Activated T-helper 2 cell treated with anti-CD3 and anti-CD28 coated beads, Interferon-gamma antibody, Interleukin-2, Interleukin-4, amounts not matched to agents 10 μg/mL and 5 μg/mL and 100 μg/mL, durations not matched to agents 14 hours and 24 hours and 36 hours (primary cell): ENCODE measurements at regions not wholly inside any gene's neighbourhood (a gene's known extent, or its start where the extent isn't known, plus 50 kb on each side); places are given as distances from the start of the nearest gene placed in this dataset.

Experiments
- DNase-seq: peaks from one replicate; pipeline ENCODE4 v3.0.0; 2021; ENCODE audit warnings: low spot score
- H3K27ac Mint-ChIP-seq: one replicate; pipeline ENCODE4 v1.8.0; 2021; ENCODE audit warnings: mixed read lengths
- H3K27me3 Mint-ChIP-seq: one replicate; pipeline ENCODE4 v1.8.0; 2021; ENCODE audit warnings: low read depth, mixed read lengths
- H3K36me3 Mint-ChIP-seq: one replicate; pipeline ENCODE4 v1.8.0; 2021; ENCODE audit warnings: low read depth, mixed read lengths
- H3K4me1 Mint-ChIP-seq: one replicate; pipeline ENCODE4 v1.8.0; 2021; ENCODE audit warnings: low read depth, mixed read lengths
- H3K4me3 Mint-ChIP-seq: one replicate; pipeline ENCODE4 v1.8.0; 2021; ENCODE audit warnings: low read depth, mild to moderate bottlenecking, moderate library complexity, mixed read lengths
- H3K9me3 Mint-ChIP-seq: one replicate; pipeline ENCODE4 v1.8.0; 2021; ENCODE audit warnings: mixed read lengths
- intact Hi-C: fragments of 100-400 bp; cut with micrococcal nuclease; formaldehyde crosslinking; loops from one replicate; pipeline ENCODE4 v1.15.1; 2023

DNA sequence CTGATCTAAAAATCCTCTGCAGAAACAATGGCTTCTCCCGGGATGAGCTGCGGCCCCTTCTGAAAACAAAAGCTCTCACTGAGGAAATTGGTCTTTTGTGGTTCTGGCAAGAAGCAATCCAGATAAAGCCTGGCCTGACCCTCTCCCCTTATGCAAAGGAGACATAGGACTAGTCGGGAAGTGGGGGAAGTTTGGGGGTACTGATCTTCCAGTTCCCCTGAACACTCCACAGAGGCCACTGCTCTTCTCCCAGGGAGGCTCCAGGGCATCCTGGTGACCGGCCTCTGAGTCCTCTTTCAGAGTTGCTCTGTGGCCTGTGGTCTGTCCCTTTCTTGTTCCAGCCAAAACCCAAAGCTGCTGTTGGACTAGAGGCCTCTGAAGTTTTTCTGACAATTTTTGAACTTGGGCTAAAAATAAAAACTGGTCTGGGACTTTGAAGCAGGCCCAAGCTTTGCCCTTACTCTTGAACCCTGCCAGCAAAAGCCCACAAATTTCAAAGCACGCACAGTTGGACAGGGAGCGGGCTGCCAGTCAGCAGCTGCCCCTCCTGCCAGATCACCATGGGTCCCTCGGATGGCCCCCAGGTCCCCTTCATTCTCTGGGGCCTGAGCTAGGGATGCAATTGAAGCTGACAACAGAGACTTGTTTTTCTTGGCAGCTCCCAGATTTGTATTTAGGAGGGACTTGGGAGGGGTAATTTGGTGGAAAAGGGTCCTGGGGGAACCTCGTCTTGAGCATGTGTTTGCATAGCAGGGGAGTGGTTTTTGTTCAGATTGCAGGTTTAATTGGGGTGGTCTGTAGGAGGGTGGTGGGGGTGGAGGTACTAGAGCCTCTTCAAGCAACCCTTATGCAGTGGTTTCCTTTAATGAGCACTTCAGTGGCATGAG is 381.6 kb upstream of the CADM1 start:
- H3K4me3 Mint-ChIP-seq = no peak overlapping the region
- H3K27ac Mint-ChIP-seq = no peak overlapping the region
- peaks cover 6% of the 10 kb centered on the region for H3K9me3 Mint-ChIP-seq
- H3K36me3 Mint-ChIP-seq = no peaks in the 10 kb centered on the region
- no peak for DNase-seq
- no peaks in the 10 kb centered on the region for H3K4me1 Mint-ChIP-seq
- H3K27me3 Mint-ChIP-seq = no peaks in the 10 kb centered on the region
- intact Hi-C loops = no loop called here

DNA sequence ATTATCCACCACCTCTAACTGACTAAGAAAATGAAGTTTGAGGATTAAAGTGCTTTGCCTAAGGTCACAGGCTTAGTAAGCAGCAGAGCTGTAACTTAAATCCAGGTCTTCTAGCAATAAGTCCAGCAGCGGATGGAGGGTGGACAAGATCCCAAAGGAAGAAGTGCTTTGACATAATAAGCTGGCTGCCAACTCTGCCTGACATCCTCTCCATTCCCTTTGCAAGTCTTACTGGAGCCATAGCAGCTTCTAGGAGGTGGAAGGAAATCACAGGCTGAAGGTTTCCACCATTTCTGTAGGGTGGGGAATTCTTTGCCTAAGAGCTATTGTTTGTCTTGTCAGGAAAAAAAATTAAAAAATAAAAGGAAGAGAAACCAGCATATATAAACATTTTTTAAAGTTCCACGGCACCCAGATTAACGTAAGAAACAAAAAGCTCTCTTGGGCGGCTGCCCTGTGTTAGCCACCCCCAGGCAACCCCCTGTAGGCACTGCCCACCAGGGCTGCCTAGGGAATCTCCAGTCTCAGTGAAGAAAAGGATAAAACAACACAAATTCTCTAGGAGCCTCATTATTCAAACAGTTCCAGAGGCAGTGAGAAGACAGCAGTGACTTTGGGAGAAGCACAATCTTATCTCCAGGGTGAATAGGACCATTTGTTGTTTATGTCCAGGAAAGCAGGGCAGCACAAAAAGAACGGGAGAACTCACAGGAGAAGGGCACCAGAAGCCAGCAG is 380.8 kb upstream of the CADM1 start:
- DNase-seq = no peak
- intact Hi-C loops = no loop called here
- no peaks in the 10 kb centered on the region for H3K27me3 Mint-ChIP-seq
- no peak overlapping the region for H3K27ac Mint-ChIP-seq
- H3K36me3 Mint-ChIP-seq = no peaks in the 10 kb centered on the region
- no peak overlapping the region for H3K4me3 Mint-ChIP-seq
- H3K9me3 Mint-ChIP-seq = peaks cover 6% of the 10 kb centered on the region
- H3K4me1 Mint-ChIP-seq = no peaks in the 10 kb centered on the region

DNA sequence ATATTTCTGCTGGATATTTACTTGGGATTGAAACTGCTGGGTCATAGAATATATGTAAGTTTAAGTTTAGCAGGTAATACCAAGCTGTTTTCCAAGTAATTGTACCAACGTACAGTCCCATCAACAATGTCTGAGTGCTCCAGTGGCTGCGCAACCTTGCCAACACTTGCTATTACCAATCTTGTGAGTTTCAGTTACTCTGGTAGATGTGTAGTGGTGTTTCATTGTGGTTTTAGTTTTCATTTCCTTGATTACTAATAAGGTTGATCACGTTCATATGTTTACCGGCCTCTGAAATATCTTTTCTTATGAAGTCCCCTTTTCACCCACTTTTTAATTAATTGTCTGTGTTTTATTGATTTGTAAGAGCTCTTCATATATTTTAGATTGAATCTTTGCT is 370.6 kb upstream of the CADM1 start:
- intact Hi-C loops = loop anchor here (1.0 to 2.0 kb wide), 2 partner anchors 30 to 50 kb away; no protein-coding TSS in a partner anchor
- no peak for DNase-seq
- Mint-ChIP-seq H3K9me3 (peaks cover 12% of the 10 kb centered on the region), H3K4me1 (peaks cover 24% of the 10 kb centered on the region), H3K27me3 (no peaks in the 10 kb centered on the region), H3K36me3 (no peaks in the 10 kb centered on the region), H3K4me3 (no peak overlapping the region), H3K27ac (no peak overlapping the region)

DNA sequence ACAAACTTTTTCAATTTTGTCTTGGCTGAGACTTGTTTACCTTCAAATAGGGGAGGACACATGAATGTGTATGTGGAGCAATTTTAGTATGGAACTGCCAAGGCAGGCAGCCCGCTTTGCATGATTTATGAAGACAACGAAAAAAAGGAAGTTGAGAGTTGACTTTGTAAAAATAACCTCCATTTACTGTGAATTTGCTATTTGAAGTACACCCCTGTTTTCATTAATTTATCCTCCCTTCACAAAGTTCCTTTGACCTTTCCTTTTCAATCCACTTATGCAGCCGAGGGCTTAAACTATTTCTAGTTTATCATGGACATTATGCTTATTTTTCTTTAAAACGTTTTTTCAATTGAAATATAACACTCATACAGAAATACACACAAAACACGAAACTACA is 369.6 kb upstream of the CADM1 start:
- H3K36me3 Mint-ChIP-seq = no peaks in the 10 kb centered on the region
- H3K9me3 Mint-ChIP-seq = peaks cover 3% of the 10 kb centered on the region
- DNase-seq = no peak
- H3K27me3 Mint-ChIP-seq = no peaks in the 10 kb centered on the region
- no peak overlapping the region for H3K27ac Mint-ChIP-seq
- intact Hi-C loops = loop anchor here (1.0 to 2.0 kb wide), 2 partner anchors 31 to 51 kb away; no protein-coding TSS in a partner anchor
- H3K4me1 Mint-ChIP-seq = peaks cover 33% of the 10 kb centered on the region
- no peak overlapping the region for H3K4me3 Mint-ChIP-seq

DNA sequence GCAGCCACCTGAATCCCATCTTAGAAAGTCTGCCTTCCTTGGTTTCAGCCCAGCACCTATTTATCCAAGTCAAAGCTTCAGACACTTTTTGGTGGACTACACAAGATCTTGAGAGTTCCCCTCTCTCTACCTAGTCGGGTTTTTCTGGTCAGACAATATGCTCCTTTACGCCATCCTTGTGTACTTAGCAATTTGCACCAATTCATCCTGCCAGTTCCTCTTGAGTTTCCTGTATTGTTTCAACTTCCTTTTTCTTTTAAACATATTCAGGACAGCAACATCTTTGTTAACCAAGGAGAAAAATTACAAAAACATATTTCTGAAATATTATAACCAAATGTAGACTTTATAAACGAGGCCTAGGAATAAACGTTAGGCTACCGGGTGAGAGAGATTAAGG is 368.2 kb upstream of the CADM1 start:
- no peak overlapping the region for H3K27ac Mint-ChIP-seq
- no peaks in the 10 kb centered on the region for H3K27me3 Mint-ChIP-seq
- no peak for DNase-seq
- H3K9me3 Mint-ChIP-seq = no peaks in the 10 kb centered on the region
- no peaks in the 10 kb centered on the region for H3K36me3 Mint-ChIP-seq
- intact Hi-C loops = no loop called here
- H3K4me3 Mint-ChIP-seq = no peak overlapping the region
- peaks cover 39% of the 10 kb centered on the region for H3K4me1 Mint-ChIP-seq

DNA sequence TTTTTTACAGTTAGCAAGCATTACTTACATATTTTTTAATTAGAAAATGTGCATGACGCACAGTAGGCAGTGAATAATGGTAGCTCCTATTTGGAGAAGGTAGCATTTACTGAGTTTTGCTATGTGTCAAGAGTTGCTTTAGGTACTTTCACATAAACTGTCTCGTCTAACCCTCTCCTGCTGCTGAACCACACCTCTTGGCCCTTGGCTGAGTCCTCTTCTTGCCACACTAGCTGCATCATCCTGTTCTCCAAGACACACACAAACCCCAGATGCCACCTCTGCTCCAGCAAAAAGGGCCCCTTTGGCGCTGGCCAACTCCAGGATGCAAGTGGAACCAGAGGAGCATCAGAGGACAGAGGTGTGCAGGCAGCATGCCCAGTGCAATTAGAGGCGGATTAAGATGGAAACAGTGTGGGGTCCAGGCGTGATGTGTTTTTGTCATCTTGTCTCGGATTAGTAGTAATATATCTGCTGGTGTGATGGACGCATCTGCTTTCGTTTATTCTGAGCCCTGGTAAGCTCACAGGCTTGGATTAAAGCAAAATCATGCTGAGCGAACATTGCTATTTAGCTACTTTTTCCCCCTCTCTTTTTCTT is 367.0 kb upstream of the CADM1 start:
- peaks cover 39% of the 10 kb centered on the region for H3K4me1 Mint-ChIP-seq
- peaks cover 2% of the 10 kb centered on the region for H3K27me3 Mint-ChIP-seq
- no peak overlapping the region for H3K4me3 Mint-ChIP-seq
- intact Hi-C loops = no loop called here
- no peak for DNase-seq
- H3K36me3 Mint-ChIP-seq = no peaks in the 10 kb centered on the region
- H3K27ac Mint-ChIP-seq = peak overlapping the region; percentile 54
- H3K9me3 Mint-ChIP-seq = no peaks in the 10 kb centered on the region

DNA sequence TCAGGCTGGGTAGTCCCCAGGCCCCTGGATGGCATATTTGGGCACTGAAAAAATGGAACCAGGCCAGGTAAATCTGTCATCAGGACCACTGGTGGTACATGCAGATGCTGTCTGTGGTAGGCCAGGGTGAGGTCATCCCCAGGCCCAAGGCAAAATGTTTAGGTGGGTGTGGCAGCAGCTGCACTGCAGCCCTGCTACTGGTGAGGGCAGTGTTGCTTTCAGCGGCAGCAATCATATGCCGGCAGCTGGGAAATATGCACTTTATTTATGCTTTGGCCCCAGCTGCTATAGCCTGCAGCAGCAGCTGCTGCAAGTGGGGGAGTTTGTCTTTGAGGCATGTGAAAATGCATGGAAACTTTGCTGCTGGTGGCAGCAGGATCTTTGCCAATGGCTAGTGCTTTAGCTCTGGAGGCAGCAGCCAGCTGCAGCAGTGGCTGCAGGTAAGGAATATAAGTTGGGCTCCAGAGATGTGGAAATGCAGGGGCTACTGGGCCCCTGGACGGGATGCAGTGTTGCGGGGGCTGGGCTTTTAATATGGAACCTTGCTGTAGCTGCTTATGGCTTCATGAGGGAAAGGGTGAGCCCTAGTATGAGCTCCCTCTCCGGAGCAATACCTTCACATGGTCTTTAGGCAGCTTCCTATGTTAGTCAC is 365.7 kb upstream of the CADM1 start:
- H3K9me3 Mint-ChIP-seq = peaks cover 1% of the 10 kb centered on the region
- no peak overlapping the region for H3K27ac Mint-ChIP-seq
- no peaks in the 10 kb centered on the region for H3K36me3 Mint-ChIP-seq
- peaks cover 35% of the 10 kb centered on the region for H3K4me1 Mint-ChIP-seq
- H3K27me3 Mint-ChIP-seq = peaks cover 2% of the 10 kb centered on the region
- intact Hi-C loops = loop anchor here (10.0 kb wide), 1 partner anchor 205 kb away; no protein-coding TSS in a partner anchor
- DNase-seq = peak; percentile 29
- H3K4me3 Mint-ChIP-seq = no peak overlapping the region

DNA sequence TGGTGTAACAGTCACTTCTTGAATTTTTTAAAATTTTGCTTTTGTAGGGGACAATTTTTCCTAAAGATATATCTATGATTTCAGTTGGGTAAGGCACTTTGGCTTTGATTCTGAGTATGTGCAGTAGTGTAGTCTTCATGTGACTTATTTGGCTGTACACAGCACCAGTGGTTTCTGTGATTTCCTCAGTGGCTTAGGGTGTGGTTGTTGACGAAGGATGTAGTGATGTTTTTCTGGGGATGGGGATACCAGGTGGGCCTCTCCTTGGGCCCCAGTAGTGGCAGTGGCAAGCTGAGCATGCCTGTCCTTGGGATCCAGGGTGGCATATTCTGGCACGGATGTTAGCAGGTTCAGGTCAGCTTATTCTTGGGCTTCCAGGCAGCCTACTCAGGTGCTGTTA is 364.9 kb upstream of the CADM1 start:
- peaks cover 30% of the 10 kb centered on the region for H3K4me1 Mint-ChIP-seq
- H3K36me3 Mint-ChIP-seq = no peaks in the 10 kb centered on the region
- H3K27me3 Mint-ChIP-seq = peaks cover 2% of the 10 kb centered on the region
- intact Hi-C loops = loop anchor here (10.0 kb wide), 1 partner anchor 206 kb away; no protein-coding TSS in a partner anchor
- no peak overlapping the region for H3K27ac Mint-ChIP-seq
- peaks cover 3% of the 10 kb centered on the region for H3K9me3 Mint-ChIP-seq
- H3K4me3 Mint-ChIP-seq = no peak overlapping the region
- DNase-seq = no peak

DNA sequence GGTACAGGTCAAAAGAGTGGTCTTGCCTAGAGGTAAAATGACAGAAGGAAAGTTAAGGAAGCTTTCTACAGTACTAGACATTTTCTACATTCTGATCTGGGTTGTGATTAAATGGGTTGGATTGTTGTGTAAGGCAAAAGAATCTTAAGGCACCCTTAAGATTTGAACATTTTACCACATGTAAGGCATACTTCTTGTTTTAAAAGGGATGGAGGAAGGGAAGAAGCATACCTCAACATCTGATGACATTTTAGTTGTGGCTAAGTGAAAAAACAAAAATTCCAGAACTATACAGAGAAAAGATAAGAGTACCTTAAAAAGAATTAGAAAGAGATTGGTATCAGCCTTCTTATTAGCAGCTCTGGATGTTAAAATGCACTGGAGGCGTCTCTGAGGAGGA is 356.0 kb upstream of the CADM1 start:
- Mint-ChIP-seq H3K4me3 (no peak overlapping the region), H3K9me3 (peaks cover 15% of the 10 kb centered on the region), H3K27ac (no peak overlapping the region), H3K4me1 (peaks cover 3% of the 10 kb centered on the region), H3K36me3 (no peaks in the 10 kb centered on the region), H3K27me3 (no peaks in the 10 kb centered on the region)
- intact Hi-C loops = loop anchor here (10.0 kb wide), 1 partner anchor 215 kb away; no protein-coding TSS in a partner anchor
- DNase-seq = no peak

DNA sequence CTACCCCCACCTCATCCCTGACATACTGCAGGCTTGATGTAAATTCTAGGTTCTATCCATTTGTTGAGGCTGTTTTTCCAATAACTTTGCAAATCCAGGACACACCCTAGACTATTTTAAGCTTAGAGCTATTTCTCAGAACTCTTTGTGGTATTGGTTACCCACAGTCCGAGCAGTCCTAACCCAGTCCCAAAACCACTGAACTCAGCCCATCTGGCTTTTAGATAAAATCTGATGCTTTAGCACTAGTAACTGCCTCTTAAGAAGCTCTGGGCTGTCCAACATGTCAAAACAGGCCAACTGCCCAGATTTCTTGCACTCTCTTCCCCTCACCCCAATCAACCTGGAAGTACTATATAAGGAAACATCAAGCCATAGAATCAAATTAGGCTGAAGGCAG is 344.4 kb upstream of the CADM1 start:
- H3K36me3 Mint-ChIP-seq = no peaks in the 10 kb centered on the region
- H3K9me3 Mint-ChIP-seq = peaks cover 4% of the 10 kb centered on the region
- H3K4me3 Mint-ChIP-seq = no peak overlapping the region
- peaks cover 1% of the 10 kb centered on the region for H3K27me3 Mint-ChIP-seq
- intact Hi-C loops = no loop called here
- H3K27ac Mint-ChIP-seq = no peak overlapping the region
- peaks cover 5% of the 10 kb centered on the region for H3K4me1 Mint-ChIP-seq
- DNase-seq = no peak

DNA sequence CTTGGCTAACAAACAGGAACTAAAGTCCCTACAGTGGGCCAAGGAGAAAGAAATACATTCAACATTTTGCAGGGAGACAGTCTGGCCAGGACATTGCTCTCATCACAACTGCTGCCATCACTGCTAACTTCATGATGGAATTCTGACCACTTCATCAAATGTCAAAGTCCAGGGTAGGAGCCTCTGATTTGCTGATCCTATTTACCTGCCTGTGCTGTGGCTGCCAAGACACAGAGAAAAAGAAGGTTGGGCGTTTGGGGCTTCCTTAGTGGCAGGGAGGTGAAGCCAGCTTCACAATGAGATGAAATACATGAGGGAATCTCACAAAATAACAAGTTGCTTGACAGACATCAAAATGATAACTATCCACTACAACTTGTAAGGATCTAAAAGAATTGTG is 343.9 kb upstream of the CADM1 start:
- intact Hi-C loops = no loop called here
- peaks cover 1% of the 10 kb centered on the region for H3K27me3 Mint-ChIP-seq
- no peak for DNase-seq
- H3K36me3 Mint-ChIP-seq = no peaks in the 10 kb centered on the region
- H3K9me3 Mint-ChIP-seq = no peaks in the 10 kb centered on the region
- no peak overlapping the region for H3K4me3 Mint-ChIP-seq
- H3K4me1 Mint-ChIP-seq = peaks cover 5% of the 10 kb centered on the region
- no peak overlapping the region for H3K27ac Mint-ChIP-seq

DNA sequence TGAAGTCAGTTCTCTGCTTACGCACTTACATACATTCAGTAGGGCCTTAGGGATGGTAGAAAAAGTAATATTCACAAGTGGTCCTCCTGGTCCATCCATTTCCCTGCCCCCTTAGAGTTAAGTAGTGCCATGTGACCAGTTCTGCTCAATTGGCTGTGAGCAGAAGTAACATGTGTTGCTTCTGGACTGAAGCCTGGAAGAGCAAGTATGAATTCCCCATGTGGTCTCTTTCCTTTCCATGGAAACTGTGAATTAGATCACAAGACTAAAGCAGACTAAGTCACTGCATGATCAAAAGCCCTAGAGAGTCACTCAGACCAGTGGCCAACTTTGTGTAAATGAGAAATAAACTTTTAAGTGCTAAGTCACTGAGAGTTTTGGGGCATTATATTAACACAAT is 341.7 kb upstream of the CADM1 start:
- Mint-ChIP-seq H3K27ac (no peak overlapping the region), H3K27me3 (peaks cover 1% of the 10 kb centered on the region), H3K9me3 (no peaks in the 10 kb centered on the region), H3K36me3 (no peaks in the 10 kb centered on the region), H3K4me1 (peaks cover 5% of the 10 kb centered on the region), H3K4me3 (no peak overlapping the region)
- intact Hi-C loops = no loop called here
- no peak for DNase-seq
